K562 (cell line): ENCODE measurements at regions not wholly inside any gene's neighbourhood (a gene's known extent, or its start where the extent isn't known, plus 50 kb on each side); places are given as distances from the start of the nearest gene placed in this dataset.

ENCODE experiments used
- COPS2 ChIP-seq: fragments of 450-650 bp; conservative IDR thresholded peaks from 2 replicates; pipeline ENCODE4 v1.6.1; 2016; ENCODE audit warnings: mild to moderate bottlenecking, moderate library complexity
- CREM ChIP-seq: IDR thresholded peaks from 2 replicates; pipeline ENCODE4 v1.6.1; 2014; ENCODE audit warnings: antibody characterized with exemption, low read depth
- CTCF ChIP-seq, 3 experiments: IDR thresholded peaks in 2 of 3; conservative IDR thresholded peaks in 1 of 3; 2 replicates each; pipeline ENCODE4 v1.5.1; 2011 to 2012; ENCODE audit warnings: low read length in 3 of 3, mild to moderate bottlenecking in 3 of 3, control low read depth in 2 of 3, improper control_type of control experiment in 1 of 3, inconsistent platforms in 1 of 3, low read depth in 1 of 3, mixed read lengths in 1 of 3, moderate library complexity in 1 of 3; ENCODE audit not compliant: insufficient read depth in 2 of 3
- EP300 ChIP-seq: IDR thresholded peaks from 2 replicates; pipeline ENCODE4 v1.6.1; 2012; ENCODE audit warnings: low read length, improper control_type of control experiment
- FUS ChIP-seq: fragments of 200-400 bp; formaldehyde crosslinking; optimal IDR thresholded peaks from 2 replicates; pipeline ENCODE3; 2017; ENCODE audit warnings: low read depth, low read length
- JUN ChIP-seq, 2 experiments: sonication (generic) in 1 of 2; formaldehyde crosslinking in 1 of 2; IDR thresholded peaks; 2 replicates each; pipeline versions ENCODE4 v1.6.1 to v1.8.0; 2012 to 2022; ENCODE audit warnings: borderline replicate concordance in 2 of 2, mild to moderate bottlenecking in 2 of 2, improper control_type of control experiment in 1 of 2, low read depth in 1 of 2, low read length in 1 of 2, missing genetic modification reagents in 1 of 2
- L3MBTL2 ChIP-seq: fragments of 450-650 bp; IDR thresholded peaks from 2 replicates; pipeline ENCODE4 v1.6.1; 2016; ENCODE audit warnings: mild to moderate bottlenecking, moderate library complexity
- MXI1 ChIP-seq: IDR thresholded peaks from 2 replicates; pipeline ENCODE4 v1.6.1; 2011; ENCODE audit warnings: low read depth, mild to moderate bottlenecking, improper control_type of control experiment, low read length
- XRCC3 ChIP-seq: fragments of 450-650 bp; IDR thresholded peaks from 2 replicates; pipeline ENCODE4 v1.6.1; 2017; ENCODE audit warnings: mild to moderate bottlenecking, moderate library complexity
- ZFP30 ChIP-seq: fragments of 250-450 bp; sonication (Bioruptor Pico); IDR thresholded peaks from 2 replicates; pipeline ENCODE4 v1.8.0; 2022; ENCODE audit warnings: moderate library complexity, mild to moderate bottlenecking, inconsistent platforms, borderline replicate concordance

- TF ChIP-seq CREM (no peak), JUN (IDR thresholded peaks at IDR 0.05; ENCODE audit: borderline replicate concordance, low read depth, low read length) (no peak), JUN (CRISPR knock-in tag; IDR thresholded peaks at IDR 0.05; ENCODE audit: borderline replicate concordance) (no peak), CTCF (IDR thresholded peaks at IDR 0.05 in 2 of 3, conservative IDR thresholded peaks at IDR 0.05 in 1 of 3; ENCODE audit: insufficient read depth in 2 of 3, low read depth in 1 of 3, low read length in 3 of 3) (no peak), EP300 (no peak), FUS (no peak), ZFP30 (CRISPR knock-in tag) (no peak), MXI1 (no peak), XRCC3 (no peak), COPS2 (no peak), L3MBTL2 (no peak)
These were observed 168.3 kb downstream of the PAWR start for GRCh38 chr12:79522257-79522988.
